ENCODE measurements at regions not wholly inside any gene's neighbourhood (a gene's known extent, or its start where the extent isn't known, plus 50 kb on each side); places are given as distances from the start of the nearest gene placed in this dataset.
"Not testable (repeated sequence)": the region's sequence is repeated elsewhere in the genome, so short reads cannot be mapped to it uniquely, and the experiment has no call there.

DNA sequence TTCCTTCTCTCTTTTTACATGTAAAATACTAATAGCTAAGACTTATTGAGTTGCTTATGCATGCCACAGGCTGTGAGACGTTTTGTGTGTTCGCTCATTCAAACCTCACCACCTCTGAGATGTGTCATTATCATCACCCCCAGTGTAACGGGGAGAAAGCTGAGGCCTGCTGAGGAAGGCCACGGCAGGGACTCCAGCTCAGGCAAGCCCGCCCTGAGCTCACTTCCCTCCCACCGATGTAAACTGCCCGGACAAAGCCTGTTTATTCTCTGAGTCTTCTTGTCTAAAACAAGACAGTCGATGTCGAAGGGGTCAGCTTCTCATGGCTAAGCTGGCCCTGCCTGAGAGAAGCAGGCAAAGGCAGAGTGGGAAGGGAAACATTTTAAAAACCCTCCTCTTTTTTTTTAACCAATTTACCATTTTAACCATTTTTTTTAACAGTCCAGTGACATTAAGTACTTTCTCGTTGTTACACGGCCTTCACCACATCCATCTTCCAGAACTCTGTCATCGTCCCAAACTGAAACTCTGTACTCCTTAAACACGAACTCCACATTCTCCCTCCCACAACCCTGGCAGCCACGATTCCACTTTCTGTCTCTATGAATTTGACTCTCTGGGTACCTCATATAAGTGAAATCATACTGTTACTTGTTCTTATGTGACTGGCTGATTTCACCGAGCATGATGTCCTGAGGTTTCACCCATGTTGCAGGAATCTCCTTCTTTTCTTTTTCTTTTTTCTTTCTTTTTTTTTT lies 204.8 kb upstream of the GALNT2 start:
- no peak for DNase-seq

DNA sequence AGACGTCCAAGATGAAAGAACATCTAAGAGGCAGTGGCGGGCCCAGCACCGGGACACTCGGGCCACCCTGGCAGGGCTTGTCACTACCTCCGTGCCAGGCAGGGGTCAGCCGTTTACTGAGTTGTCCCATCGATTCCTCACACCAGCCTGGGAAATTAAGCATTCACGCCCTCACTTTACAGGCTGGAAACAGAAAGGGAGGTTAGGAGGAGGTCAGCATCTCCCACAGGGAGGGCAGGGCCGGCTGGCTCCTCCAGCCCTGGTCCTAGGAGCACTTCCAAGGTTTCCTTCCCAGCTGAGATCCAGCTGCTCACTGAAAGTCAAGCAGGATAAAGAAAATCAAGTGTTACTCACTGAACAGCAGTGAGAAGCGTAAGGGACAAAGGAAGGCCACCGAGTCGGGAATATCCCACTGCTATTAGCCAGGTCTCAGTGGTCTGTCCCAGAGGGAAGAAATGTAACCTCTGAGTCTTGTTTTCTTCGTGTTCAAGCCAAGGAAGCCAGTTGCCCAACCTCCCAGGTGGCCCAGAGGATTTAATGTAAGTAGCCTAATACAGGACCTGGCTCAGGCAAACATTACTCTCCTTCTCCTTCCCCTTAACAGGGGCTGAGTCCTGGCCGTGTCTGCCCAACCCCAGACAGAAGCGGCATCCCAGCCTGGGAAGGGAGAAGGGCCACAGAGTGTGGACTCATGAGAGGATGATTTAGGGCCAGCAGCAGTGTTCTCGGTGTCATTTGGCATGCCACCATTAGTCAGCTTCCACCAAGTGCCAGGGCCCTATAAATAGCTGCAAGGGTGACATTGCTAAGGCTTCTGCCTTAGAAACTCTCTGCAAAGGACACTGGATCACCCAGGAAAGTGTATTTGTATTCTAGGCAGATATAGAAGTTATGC lies 203.1 kb upstream of the GALNT2 start:
- DNase-seq, result no peak

DNA sequence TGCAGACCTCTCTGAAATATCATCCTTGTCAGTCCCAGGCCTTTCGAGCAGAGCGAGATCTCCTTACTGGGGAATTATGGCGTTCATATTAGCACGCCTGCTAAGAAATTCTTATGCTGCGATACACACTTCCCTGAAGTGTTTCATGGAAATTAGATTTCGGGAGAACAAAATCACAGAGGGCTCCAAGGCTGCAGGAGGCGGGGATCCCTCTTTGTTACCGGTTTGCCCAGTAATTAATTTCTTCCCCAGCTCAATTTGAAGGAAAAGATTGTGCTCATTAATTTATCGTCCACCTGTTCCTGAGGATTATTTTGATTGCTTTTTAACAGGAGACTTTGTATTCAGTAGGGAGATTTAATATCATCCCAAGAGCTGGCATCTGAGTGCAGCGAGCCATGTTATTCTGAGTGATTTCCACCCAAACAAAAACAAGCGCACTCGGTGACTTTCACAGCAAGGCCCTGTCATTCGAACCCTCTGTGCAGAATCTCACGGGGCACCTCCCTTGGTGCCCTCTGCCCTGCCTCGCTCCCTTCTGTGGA lies 202.3 kb upstream of the GALNT2 start:
- no peak for DNase-seq

DNA sequence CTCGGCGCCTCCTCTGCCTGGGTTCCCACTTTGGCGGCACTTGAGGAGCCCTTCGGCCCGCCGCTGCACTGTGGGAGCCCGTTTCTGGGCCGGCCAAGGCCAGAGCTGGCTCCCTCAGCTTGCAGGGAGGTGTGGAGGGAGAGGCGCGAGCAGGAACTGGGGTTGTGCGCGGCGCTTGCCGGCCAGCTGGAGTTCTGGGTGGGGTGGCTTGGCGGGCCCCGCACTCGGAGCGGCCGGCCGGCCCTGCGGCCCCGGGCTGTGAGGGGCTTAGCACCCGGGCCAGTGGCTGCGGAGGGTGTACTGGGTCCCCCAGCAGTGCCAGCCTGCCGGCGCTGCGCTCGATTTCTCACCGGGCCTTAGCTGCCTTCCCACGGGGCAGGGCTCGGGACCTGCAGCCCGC lies 201.7 kb upstream of the GALNT2 start:
- DNase-seq, result not testable (repeated sequence)

DNA sequence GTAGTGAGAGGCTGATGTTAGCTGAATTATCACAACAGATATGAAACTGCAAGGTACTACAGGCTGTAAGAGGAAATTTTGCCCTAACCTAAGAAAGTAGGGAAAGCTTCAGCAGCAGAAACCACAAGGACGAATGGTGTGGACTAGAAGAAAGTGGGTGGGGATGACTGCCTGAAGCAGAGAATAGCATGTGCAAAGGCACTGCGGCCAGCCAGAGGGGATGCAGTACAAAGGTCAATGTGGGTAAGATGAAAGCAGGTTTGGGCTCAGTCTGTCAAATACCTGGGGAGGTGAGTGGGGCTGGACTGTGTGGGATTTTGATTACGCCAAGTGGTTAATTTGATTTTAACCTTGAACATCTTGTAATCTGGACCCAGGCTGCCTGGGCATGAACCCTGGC lies 199.3 kb upstream of the GALNT2 start:
- DNase-seq, result peak; percentile 48

DNA sequence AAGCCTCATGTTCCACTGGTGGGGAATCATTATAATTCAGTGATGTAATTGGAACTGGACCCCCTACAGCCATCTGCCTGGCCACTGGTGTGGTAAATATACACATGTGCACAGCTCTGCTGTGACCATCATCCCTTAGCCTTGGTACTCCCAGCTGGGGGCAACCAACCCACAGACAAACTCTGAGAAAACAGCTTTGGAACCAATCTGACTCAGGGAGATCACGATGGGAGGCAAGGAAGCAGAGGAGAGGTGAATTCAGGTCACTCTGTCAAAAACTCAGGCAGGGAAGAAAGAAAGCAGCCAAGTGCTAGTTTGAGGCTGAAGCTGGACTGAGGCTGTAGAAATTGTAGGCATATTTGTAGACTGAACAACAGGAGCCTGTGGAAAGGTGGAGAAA lies 197.8 kb upstream of the GALNT2 start:
- no peak for DNase-seq

DNA sequence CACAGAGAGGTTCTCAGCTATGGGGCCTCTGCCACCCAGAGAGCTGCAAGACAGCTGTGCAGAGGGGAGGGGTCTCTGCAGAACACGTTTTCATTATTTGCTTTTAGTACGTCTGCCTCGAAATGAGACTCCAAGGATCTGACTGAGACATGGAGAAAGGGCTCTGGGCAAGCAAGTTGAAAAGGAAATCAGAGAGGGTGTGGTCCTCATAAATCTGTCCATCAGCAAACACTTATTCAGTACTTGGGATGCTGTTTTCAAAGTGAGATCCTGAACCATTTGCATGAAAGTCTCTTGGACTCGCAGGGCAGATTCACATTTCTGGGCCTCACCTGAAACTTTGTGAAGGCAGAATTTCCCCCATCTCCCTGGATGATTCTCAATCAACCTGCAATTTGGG lies 197.4 kb upstream of the GALNT2 start:
- no peak for DNase-seq

DNA sequence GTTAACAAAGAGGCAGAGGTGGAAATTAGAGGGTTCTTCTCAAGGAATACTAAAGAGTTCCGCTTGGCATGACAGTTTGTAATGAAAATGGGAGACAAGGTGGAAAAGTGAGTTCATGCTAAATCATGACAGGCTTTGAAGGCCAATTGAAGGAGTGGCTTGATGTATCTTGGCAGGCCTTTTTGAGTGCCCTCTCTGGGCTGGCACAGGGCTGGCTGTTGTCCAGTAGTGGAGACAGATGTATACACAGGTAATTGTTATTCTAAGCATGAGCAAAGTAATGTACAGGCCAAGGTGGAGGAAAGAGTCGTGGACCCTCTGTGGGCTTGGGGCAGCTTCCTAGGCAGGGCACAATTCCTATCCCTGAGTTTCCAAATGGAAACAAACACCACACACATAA lies 196.7 kb upstream of the GALNT2 start:
- DNase-seq, result no peak

DNA sequence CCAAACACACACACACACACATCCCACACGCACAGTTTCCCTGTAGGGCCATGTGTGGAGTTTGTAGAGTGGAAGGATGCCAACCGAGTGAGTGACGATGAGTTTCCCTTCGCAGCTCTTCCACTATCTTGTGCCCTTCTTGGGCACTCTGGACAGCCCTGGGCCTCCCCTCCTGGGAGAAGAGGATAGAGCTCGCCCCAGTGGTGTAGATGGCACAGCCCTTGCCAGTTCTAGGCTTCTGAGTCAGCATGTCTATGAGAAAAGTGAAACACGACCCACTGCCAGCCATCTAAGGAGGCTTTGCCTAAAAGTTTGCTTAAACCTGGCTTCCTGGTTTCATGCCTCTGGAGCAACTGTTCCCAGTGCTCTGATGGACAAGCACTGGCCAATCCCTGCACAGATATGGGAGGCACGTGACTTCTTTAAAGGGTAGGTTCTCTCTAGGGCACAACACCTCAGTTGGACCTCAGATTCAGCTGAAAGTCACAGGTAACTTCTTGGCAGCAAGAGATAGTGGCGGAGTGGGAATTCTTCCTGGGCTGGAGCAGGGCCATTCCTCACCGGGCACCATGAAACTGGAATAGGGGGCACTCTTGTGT lies 195.9 kb upstream of the GALNT2 start:
- DNase-seq, result peak; percentile 48

DNA sequence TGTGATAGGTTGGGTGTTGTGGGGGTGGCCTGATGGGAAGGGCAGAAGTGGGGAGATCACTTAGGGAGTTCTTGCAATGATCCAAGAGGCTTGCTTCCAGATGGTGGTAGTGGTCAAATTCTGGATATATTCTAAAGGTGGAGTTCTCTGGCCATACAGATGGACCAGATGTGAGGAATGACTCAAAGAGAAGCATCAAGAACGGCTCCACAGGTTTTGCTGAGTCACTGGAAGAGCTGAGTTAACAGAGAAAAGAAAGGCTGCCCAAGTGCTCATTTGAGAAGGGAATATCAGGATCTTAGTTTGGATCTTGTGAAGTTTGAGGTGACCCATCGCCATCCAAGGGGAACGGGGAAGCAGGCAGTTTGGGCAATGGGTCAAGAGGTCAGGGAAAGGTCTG lies 192.9 kb upstream of the GALNT2 start:
- peak; percentile 56 for DNase-seq

DNA sequence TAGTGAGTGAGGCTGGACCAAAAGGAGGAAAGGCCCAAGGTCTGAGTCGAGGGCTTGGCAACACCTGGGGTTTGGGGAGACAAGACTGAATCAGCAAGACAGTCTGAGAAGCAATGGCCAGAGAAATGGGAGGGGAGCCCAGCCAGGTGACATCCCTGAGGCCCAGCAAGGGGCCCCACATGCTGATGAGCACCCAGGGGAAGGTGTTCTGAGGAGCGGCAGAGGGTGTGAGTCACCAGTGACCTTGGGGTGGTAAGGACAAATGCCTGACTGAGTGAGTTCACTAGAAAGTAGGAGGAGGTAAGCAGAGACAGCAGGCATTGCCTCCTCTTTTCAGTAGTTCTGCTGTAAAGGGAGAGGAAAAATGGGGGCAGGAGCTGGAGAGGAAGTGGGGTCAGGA lies 192.4 kb upstream of the GALNT2 start:
- peak; percentile 90 for DNase-seq

DNA sequence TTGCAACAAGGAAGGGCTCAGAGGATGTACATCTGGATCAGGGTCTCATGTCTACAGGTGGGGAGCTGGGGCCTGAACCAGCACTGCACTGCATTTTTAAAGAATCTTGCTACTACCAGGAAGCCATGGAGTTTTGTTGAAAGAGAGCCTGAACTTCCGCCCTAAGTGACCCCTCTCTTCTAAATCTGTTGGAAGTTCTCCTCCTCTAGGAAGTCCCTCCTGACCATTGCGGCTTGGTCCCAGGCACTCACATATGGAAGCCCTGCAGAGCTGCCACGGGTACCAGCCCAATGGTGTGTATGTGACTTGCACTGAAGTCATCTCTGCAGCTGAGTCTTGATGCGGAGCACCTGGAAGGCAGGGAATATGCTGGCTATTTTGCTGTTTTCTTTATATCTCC lies 192.0 kb upstream of the GALNT2 start:
- no peak for DNase-seq

DNA sequence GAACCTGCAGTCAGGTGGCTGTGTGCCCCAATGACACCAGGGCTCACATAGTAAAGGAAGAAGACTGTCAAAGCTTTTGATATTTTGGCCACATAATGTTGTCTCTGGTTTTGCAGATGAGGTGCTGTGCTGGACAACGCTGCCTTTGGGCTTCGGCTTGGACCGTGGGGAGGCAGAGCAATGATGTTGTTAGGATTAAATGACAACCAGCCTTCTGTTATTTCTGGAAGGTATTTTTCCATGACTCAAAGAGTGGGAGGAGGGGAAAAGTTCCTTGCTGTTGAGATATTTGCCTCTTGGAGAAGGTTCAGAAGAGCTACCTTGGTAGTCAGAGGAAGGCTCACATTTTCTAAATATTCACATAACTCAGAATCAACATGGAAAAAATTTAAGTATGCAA lies 187.3 kb upstream of the GALNT2 start:
- DNase-seq, result no peak

DNA sequence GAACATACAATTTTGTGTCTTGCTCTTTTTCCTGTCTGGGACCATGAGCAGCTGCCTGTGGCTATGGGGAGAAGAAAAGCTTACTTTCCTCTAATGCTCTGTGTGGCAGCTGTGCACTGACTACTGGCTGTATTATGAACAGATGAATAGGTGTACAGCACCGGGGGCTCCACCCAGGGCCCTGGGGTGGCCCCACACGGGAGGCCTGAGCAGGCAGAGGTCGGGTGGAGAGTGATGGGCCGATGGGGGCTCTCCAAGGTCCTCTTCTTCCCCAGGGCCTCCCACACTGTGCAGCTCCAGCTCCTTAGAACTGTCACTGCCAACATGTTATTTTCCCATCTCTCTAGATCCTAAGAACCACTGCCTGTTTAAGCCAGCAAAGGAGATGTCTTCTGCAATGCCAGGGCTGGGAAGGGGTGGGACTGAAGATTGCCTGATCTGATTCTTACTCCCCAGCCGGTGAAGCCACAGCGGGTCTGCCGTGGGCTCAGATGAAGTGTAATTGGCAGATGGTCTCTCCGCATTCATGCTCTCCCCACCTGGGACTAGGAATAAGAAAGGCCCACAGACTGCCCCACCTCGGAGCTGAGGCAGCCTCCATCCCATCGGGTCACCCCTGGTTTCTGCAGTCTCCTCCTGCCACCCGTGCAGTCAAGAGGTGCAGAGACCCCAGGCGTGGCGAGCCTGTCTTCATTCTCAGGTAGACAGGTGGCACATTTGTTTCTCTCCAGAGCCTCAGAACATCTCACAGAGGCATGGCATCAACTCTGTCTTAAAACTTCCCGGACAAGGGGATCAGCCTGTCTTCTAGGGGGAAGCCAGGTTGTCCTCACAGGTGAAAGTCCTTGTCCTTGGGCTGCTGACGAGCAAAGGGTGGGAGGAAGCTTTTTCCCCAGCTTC lies 186.5 kb upstream of the GALNT2 start:
- DNase-seq, result no peak

DNA sequence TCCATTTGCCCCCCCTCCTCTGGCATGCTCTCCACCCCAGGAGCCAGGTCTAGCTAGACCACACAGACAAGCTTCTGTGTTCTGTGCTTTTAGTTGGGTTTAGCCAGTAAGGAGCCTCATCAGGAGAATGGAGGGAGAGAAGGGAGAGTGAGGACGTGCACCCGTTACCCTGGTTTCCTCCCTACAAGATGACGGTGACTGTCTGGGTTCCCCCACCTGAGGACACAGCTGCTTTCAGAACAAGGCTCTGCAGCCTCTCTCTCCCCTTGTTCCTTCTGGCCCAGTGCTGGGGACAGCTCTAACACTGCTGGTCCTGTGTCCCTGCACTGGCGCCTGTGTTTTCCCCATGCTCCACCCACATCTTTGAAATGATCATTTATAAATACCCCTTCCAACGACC lies 184.4 kb upstream of the GALNT2 start:
- peak; percentile 49 for DNase-seq

DNA sequence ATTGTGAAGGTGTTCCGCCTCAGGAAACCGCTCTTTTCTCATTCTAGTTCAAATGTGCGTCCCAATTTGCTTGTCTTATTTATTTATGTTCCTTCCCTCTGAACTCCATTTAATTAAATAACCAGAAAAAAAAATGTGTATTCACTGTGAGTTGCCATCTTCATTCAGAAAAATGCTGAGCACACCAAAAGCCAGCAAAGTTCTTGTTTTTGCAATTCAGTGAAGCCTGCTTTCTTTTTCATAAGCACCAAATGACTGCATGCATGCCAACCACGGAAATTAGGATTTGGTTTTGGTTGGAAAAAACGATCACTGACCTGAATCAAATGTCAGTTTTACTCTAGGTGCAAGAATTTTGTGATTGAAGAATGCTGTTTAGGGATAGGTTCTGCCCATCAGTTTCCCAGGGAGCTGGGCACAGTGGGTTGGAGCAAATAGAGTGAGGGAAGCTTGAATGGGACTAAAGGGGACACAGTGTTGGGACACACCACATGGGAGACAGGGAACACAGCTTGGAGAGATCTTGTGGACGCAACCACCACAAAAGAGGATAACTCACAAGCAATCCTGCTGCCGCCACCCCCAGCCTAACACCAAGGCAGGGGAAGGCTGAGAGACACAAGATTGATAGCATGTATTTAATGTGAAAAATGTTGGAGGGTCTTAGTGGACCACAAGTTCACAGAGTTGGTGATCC lies 183.4 kb upstream of the GALNT2 start:
- peak; percentile 70 for DNase-seq

DNA sequence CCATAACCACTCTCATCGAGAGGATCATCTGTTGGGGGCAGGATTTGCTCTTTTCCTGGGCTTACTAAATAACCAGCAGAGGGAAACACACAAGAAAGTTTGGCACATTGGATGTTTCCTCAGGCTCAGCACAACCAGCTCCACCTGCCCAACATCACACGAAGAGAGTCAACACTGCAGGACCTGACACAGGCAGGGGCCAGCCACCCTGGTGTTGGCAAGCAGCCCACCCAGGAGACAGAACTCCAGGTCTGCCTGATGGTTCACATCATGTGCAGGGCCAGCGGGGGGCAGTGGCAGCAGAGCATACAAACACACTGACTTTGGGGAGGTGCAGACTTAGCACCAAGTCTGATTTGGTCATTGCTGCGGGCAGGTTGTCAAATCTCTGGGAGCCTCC lies 182.3 kb upstream of the GALNT2 start:
- peak; percentile 66 for DNase-seq

DNA sequence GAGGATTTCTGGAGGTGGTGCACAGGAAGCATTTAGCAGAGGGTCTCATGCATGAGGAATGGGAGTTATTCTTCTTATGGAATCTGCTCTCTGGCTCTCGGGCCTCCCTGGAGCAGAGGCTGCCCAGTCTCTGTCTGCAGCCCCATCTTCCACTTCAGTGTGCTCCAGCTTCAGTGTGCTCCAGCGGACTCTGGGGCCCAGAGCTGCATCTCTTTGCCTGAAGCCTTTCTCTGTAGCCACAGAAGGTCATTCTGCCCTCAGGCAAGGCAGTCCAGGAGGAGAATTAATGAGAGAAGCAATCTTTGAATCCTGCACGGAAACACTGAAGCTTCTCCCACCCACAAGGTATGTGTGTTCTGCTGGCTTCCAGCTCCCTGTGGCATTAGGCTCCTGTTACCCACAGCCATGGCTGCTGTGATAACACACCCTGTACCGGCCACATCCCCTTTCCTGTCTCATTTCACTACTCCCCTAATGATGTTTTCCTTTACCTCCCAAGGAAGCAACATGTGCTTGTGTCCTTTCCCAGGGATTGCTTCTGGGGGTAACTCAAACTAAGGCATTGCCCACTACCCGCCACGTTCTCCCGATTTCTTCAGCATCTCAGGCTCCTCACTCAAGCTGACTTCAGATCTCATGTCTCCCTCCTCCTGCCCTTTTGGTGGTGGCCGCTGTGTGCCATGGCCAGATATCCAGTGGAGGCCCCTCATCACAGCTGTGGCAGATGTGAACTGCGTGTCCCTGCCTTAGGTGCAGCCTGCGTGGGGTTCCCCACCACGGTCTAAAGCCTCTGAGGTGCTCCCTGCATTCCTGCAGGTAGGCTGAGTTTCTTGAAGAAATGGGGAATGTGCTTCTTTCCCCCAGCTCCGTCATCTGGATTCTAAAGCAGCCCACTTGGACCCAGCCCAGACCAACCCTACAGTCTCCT lies 181.2 kb upstream of the GALNT2 start:
- DNase-seq, result no peak

DNA sequence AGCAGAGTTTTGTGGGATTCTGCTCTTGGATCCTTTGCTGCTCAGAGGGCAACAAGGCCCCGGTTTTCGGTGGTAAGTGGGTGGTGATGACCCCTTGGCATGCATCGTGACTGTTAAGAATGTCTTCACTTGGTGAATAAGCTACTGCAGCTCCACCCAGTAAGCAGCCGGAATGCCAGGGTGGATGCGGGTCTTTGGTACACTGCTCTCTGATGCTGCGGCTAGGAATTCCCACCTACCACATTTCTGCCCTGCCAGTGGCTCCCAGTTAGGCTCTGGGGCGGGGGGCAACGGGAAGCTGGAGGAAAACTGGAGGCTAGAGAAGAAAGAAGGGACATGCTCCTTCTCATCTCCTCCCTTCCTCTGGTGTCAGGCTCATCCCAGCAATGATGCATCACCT lies 180.4 kb upstream of the GALNT2 start:
- DNase-seq, result no peak

DNA sequence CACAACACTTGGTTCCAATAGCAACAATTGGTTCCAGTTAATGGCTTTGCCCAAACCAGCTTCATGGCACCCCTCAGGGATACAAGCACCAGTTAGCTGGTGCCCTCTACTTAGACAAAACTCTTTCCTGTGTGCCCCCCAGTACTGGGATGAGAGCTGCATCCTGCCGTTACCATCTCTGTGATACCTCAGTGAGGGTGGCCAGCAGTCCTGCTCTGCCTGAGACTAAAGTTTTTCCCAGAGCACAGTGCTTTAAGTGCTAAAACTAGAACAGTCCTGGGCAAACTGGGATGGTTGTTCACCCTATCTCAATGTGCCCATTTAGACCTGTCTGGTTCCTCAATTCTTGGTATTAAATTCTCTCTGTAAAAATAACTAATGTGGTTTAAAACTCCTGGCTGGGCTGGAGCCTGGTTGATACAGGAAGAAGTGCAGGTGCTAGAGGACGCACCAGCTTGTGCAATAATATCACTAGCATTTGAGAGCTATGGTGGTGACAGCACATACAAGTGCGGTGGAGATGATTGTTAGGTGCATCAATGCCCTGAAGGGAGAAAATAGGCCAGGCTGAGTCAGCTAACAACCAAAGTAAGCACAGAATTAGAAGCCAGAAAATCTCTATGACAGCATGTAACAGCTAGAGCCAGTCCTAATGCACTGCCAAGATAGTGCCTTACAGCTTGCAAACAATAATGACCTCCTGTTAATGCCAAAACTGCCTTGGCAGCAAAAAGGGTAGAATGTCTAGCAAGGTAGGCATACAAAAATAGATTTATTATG lies 179.8 kb upstream of the GALNT2 start:
- DNase-seq, result peak; percentile 92
